ENCODE measurements at regions not wholly inside any gene's neighbourhood (a gene's known extent, or its start where the extent isn't known, plus 50 kb on each side); places are given as distances from the start of the nearest gene placed in this dataset.

GRCh38 chrX:82451725-82452124 is 1056.4 kb upstream of the POU3F4 start:
- TF ChIP-seq POLR2A (IDR thresholded peaks at IDR 0.05) (no peak), CTCF (IDR thresholded peaks at IDR 0.05) (no peak)

Data from lower leg skin (tissue), 3 donors.